ENCODE measurements at regions not wholly inside any gene's neighbourhood (a gene's known extent, or its start where the extent isn't known, plus 50 kb on each side); places are given as distances from the start of the nearest gene placed in this dataset.

- no peak for TF ChIP-seq EP300 (IDR thresholded peaks at IDR 0.05)
- no peak for TF ChIP-seq CTCF (IDR thresholded peaks at IDR 0.05)
Observed at GRCh38 chr17:31788571-31788946, 70.5 kb downstream of the COPRS start.

All from stomach (tissue), 4 donors.